OCI-LY7 (cell line): ENCODE measurements at regions not wholly inside any gene's neighbourhood (a gene's known extent, or its start where the extent isn't known, plus 50 kb on each side); places are given as distances from the start of the nearest gene placed in this dataset.

Experiments used
- BruUV-seq: library from RNA; stranded (reverse); fragments of 400-500 nt; replicated peaks from 2 replicates; lab custom pipeline; 2021; lab: Mats Ljungman, UMichigan
- CTCF ChIA-PET: fragments of 300-600 bp; sonication (Branson Sonifier 250); formaldehyde crosslinking; loops from one replicate; lab custom pipeline; 2022; ENCODE audit warnings: antibody characterized with exemption; ENCODE audit not compliant: unreplicated experiment; lab: Charles Lee
- POLR2A ChIA-PET: fragments of 300-600 bp; sonication (Branson Sonifier 250); formaldehyde crosslinking; loops from one replicate; lab custom pipeline; 2022; ENCODE audit warnings: antibody characterized with exemption; lab: Charles Lee
- DNase-seq: peaks from one replicate; pipeline ENCODE4 v3.0.0-alpha.2; 2015; ENCODE audit warnings: low spot score
- H2AFZ ChIP-seq: fragments of 200-600 bp; sonication (generic), shearing (Covaris generic); 2 replicates; pipeline ENCODE4 v1.6.1; 2014; ENCODE audit warnings: mild to moderate bottlenecking, antibody characterized with exemption, low read length, moderate library complexity
- H3K27ac ChIP-seq: fragments of 200-600 bp; sonication (generic); 2 replicates; pipeline ENCODE4 v1.5.1; 2014; ENCODE audit warnings: mixed run types, low read depth, mild to moderate bottlenecking, moderate library complexity, low read length, inconsistent platforms; ENCODE audit not compliant: poor library complexity, severe bottlenecking
- H3K36me3 ChIP-seq: fragments of 200-600 bp; sonication (generic); 2 replicates; pipeline ENCODE4 v1.6.1; 2014; ENCODE audit warnings: mild to moderate bottlenecking, antibody characterized with exemption, low read length, moderate library complexity, mixed read lengths; ENCODE audit not compliant: insufficient read depth
- H3K4me1 ChIP-seq: fragments of 200-600 bp; sonication (generic); 2 replicates; pipeline ENCODE4 v1.5.1; 2014; ENCODE audit warnings: mild to moderate bottlenecking, low read length; ENCODE audit not compliant: insufficient read depth, poor library complexity, severe bottlenecking
- H3K4me2 ChIP-seq: fragments of 200-600 bp; sonication (generic); 2 replicates; pipeline ENCODE4 v1.6.1; 2014; ENCODE audit warnings: mild to moderate bottlenecking, low read length
- H3K4me3 ChIP-seq: fragments of 200-600 bp; sonication (generic); 2 replicates; pipeline ENCODE4 v1.5.1; 2014; ENCODE audit warnings: mild to moderate bottlenecking, low read depth, low read length; ENCODE audit not compliant: poor library complexity, severe bottlenecking
- H3K79me2 ChIP-seq: fragments of 200-600 bp; sonication (generic); 2 replicates; pipeline ENCODE4 v1.6.1; 2016; ENCODE audit warnings: low read depth, mild to moderate bottlenecking, low read length, moderate library complexity, mixed read lengths; ENCODE audit not compliant: insufficient read depth
- H3K9me2 ChIP-seq: fragments of 200-600 bp; sonication (generic); 2 replicates; pipeline ENCODE4 v1.6.1; 2016; ENCODE audit warnings: mild to moderate bottlenecking, low read length, mixed read lengths; ENCODE audit not compliant: insufficient read depth
- H3K9me3 ChIP-seq: fragments of 200-600 bp; sonication (generic); 2 replicates; pipeline ENCODE4 v1.6.1; 2014; ENCODE audit warnings: mild to moderate bottlenecking, mixed run types, low read length, mixed read lengths
- H4K20me1 ChIP-seq: fragments of 200-600 bp; sonication (generic); 2 replicates; pipeline ENCODE4 v1.6.1; 2014; ENCODE audit warnings: mild to moderate bottlenecking, antibody characterized with exemption, low read length, moderate library complexity, mixed read lengths; ENCODE audit not compliant: insufficient read depth
- EZH2phosphoT487 ChIP-seq: fragments of 200-600 bp; sonication (generic); IDR thresholded peaks from 2 replicates; pipeline ENCODE4 v1.6.1; 2018; ENCODE audit warnings: low read depth, borderline replicate concordance, mild to moderate bottlenecking, mixed run types, antibody characterized with exemption, low read length, moderate library complexity, mixed read lengths
- intact Hi-C: fragments of 100-400 bp; cut with micrococcal nuclease; formaldehyde crosslinking; loops from one replicate; pipeline ENCODE4 v1.10.0; 2022; ENCODE audit not compliant: unreplicated experiment
- TF ChIP-seq, protein P1 (sequence below): fragments of 200-600 bp; sonication (generic); conservative IDR thresholded peaks from 2 replicates; pipeline ENCODE4 v1.5.1; 2014; ENCODE audit warnings: mild to moderate bottlenecking, antibody characterized with exemption, low read length, moderate library complexity, mixed read lengths

DNA sequence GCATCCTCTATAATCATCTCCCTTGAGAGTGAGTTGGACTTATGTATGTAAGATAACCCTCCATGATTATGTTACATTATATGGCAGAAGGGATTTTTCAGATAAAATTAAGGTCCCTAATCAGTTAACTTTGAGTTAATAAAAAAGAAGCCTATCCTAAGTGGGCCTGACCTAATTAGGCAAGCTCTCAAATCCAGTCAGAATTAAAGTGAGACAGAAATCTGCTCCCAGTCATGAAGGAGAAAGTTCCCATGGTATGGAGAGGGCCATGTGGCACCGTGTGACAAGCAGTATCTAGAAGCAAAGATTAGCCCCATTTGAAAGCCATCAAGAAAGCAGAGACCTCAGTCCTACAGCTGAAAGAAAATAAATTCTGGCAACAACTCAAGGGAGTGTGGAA is 202.4 kb downstream of the PRELID2 start:
- Histone ChIP-seq H3K9me2 (no peaks in the 10 kb centered on the region), H2AFZ (no peak overlapping the region), H3K4me3 (no peak overlapping the region), H3K79me2 (no peaks in the 10 kb centered on the region), H3K4me1 (no peaks in the 10 kb centered on the region), H3K4me2 (no peak overlapping the region), H3K27ac (no peak overlapping the region), H3K36me3 (no peaks in the 10 kb centered on the region), H3K9me3 (no peaks in the 10 kb centered on the region), H4K20me1 (no peaks in the 10 kb centered on the region)
- ChIA-PET CTCF (no interaction called here), POLR2A (no interaction called here)
- no TSS peak for BruUV-seq
- no peak for DNase-seq
- TF ChIP-seq EZH2phosphoT487, result no peak
- TF ChIP-seq, protein P1, sequence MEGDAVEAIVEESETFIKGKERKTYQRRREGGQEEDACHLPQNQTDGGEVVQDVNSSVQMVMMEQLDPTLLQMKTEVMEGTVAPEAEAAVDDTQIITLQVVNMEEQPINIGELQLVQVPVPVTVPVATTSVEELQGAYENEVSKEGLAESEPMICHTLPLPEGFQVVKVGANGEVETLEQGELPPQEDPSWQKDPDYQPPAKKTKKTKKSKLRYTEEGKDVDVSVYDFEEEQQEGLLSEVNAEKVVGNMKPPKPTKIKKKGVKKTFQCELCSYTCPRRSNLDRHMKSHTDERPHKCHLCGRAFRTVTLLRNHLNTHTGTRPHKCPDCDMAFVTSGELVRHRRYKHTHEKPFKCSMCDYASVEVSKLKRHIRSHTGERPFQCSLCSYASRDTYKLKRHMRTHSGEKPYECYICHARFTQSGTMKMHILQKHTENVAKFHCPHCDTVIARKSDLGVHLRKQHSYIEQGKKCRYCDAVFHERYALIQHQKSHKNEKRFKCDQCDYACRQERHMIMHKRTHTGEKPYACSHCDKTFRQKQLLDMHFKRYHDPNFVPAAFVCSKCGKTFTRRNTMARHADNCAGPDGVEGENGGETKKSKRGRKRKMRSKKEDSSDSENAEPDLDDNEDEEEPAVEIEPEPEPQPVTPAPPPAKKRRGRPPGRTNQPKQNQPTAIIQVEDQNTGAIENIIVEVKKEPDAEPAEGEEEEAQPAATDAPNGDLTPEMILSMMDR, result no peak
- intact Hi-C loops, result no loop called here

DNA sequence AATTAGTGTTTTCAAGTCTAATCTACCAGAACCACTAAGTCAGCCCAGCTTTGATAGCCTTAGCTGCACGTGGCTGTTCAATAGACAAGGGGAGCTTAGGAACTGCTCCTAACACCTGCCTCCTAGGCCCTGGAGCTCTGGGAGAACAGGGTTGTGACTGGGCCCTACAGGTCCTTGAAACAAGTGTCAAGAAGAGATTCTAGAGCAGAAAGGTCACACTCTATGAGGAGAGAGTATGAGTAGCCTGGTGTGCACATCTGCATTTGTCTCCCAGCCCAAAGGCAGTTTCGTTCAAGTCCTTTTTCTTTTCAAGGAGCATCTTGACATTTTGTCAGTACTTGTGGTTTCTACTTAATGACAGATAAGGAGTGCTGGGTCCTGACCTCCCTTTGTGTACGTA is 206.1 kb downstream of the PRELID2 start:
- no peak overlapping the region for H3K27ac ChIP-seq
- H3K36me3 ChIP-seq, result no peaks in the 10 kb centered on the region
- H3K79me2 ChIP-seq, result no peaks in the 10 kb centered on the region
- BruUV-seq, result no TSS peak
- no peaks in the 10 kb centered on the region for H3K4me1 ChIP-seq
- intact Hi-C loops, result no loop called here
- H3K9me2 ChIP-seq, result no peaks in the 10 kb centered on the region
- ChIA-PET CTCF (no interaction called here), POLR2A (no interaction called here)
- H3K4me2 ChIP-seq, result no peak overlapping the region
- H3K4me3 ChIP-seq, result no peak overlapping the region
- TF ChIP-seq, protein P1, result no peak
- no peak for TF ChIP-seq EZH2phosphoT487
- DNase-seq, result no peak
- no peaks in the 10 kb centered on the region for H4K20me1 ChIP-seq
- no peaks in the 10 kb centered on the region for H3K9me3 ChIP-seq
- H2AFZ ChIP-seq, result no peak overlapping the region

DNA sequence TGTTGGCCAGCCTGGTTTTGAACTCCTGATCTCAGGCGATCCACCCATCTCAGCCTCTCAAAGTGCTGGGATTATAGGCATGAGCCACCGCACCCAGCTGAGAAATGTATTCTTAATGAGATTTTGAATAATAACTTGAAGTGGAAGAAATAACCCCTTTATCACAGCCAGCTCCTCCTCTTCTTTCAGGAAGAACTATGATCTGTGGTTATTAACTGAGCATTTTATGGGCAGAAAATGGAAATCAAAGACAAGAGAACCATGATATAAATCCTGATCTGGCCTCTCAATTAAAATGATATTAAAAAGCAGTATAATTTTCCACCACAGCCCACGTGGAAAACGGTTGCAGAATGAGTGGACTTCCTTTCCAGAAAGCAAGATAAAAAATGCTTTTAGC is 206.6 kb downstream of the PRELID2 start:
- BruUV-seq, result no TSS peak
- H3K4me1 ChIP-seq, result no peaks in the 10 kb centered on the region
- no peaks in the 10 kb centered on the region for H4K20me1 ChIP-seq
- H3K4me3 ChIP-seq, result no peak overlapping the region
- no peak overlapping the region for H2AFZ ChIP-seq
- no peak overlapping the region for H3K4me2 ChIP-seq
- H3K79me2 ChIP-seq, result no peaks in the 10 kb centered on the region
- no peaks in the 10 kb centered on the region for H3K36me3 ChIP-seq
- TF ChIP-seq EZH2phosphoT487, result no peak
- POLR2A ChIA-PET, result interaction anchor here (1.0 kb wide), 1 partner anchor 128 kb away, joined by 3 read pairs; no protein-coding TSS in a partner anchor
- no peaks in the 10 kb centered on the region for H3K9me2 ChIP-seq
- no peak for DNase-seq
- intact Hi-C loops, result no loop called here
- CTCF ChIA-PET, result no interaction called here
- H3K9me3 ChIP-seq, result no peaks in the 10 kb centered on the region
- H3K27ac ChIP-seq, result no peak overlapping the region
